HCT116 (cell line): ENCODE measurements at regions not wholly inside any gene's neighbourhood (a gene's known extent, or its start where the extent isn't known, plus 50 kb on each side); places are given as distances from the start of the nearest gene placed in this dataset.

Experiments
- ATAC-seq: fragments of 200-7000 bp; cut with Tn5 transposase; 2 replicates; pipeline ENCODE4 v1.9.1; 2020; ENCODE audit warnings: mild to moderate bottlenecking, moderate library complexity
- BruUV-seq: library from RNA; stranded (reverse); fragments of 400-500 nt; replicated peaks from 2 replicates; lab custom pipeline; 2021; lab: Mats Ljungman, UMichigan
- CTCF ChIA-PET: fragments of 300-600 bp; sonication (Branson Sonifier 250); formaldehyde crosslinking; loops from one replicate; lab custom pipeline; 2021; ENCODE audit warnings: antibody characterized with exemption; lab: Charles Lee
- POLR2A ChIA-PET: fragments of 300-600, 350-600 bp; sonication (Branson Sonifier 250); formaldehyde crosslinking; loops from one replicate; lab custom pipeline; 2021; ENCODE audit warnings: antibody characterized with exemption; lab: Charles Lee
- RAD21 ChIA-PET, 2 experiments: fragments of 300-600 bp; sonication (Branson Sonifier 250); formaldehyde crosslinking; loops; one replicate each; lab custom pipeline; 2023; ENCODE audit warnings: low total read pairs in 2 of 2; ENCODE audit not compliant: uncharacterized antibody in 2 of 2, unreplicated experiment in 2 of 2, low non-redundant PET in 1 of 2; lab: Charles Lee
- DNase-seq: peaks from one replicate; pipeline ENCODE4 v3.0.0-alpha.2; 2010; ENCODE audit warnings: low read depth, low spot score
- H2AFZ ChIP-seq: fragments of 200-600 bp; shearing (Covaris generic), sonication (generic); 2 replicates; pipeline ENCODE4 v1.6.1; 2017; ENCODE audit warnings: low read depth, mixed run types, mixed read lengths, antibody characterized with exemption, low read length; ENCODE audit not compliant: poor library complexity, severe bottlenecking
- H3K27ac ChIP-seq: 2 replicates; pipeline ENCODE4 v1.5.1; 2012; ENCODE audit warnings: low read depth, low read length
- H3K27me3 ChIP-seq: fragments of 200-600 bp; sonication (generic); 2 replicates; pipeline ENCODE4 v1.6.1; 2016; ENCODE audit warnings: mixed run types, low read length, mixed read lengths; ENCODE audit not compliant: insufficient read depth
- H3K36me3 ChIP-seq, 2 experiments: fragments of 200-500 bp in 1 of 2; fragments of 200-600 bp in 1 of 2; sonication (Bioruptor generic) in 1 of 2; sonication (generic) in 1 of 2; 2 replicates each; pipeline versions ENCODE4 v1.5.1 to v1.6.1; 2014 to 2016; ENCODE audit warnings: low read length in 2 of 2, inconsistent platforms in 1 of 2, mixed read lengths in 1 of 2, mixed run types in 1 of 2; ENCODE audit not compliant: insufficient read depth in 2 of 2, control insufficient read depth in 1 of 2
- H3K4me1 ChIP-seq, 2 experiments: fragments of 200-600 bp in 1 of 2; sonication (generic) in 1 of 2; 2 replicates each; pipeline versions ENCODE4 v1.5.1 to v1.6.1; 2012 to 2017; ENCODE audit warnings: low read length in 2 of 2, inconsistent platforms in 1 of 2, mild to moderate bottlenecking in 1 of 2, mixed read lengths in 1 of 2, mixed run types in 1 of 2, moderate library complexity in 1 of 2; ENCODE audit not compliant: insufficient read depth in 2 of 2, control insufficient read depth in 1 of 2
- H3K4me2 ChIP-seq: fragments of 200-600 bp; sonication (generic); 2 replicates; pipeline ENCODE4 v1.6.1; 2017; ENCODE audit warnings: mixed run types, low read length, mixed read lengths
- H3K4me3 ChIP-seq, 2 experiments: fragments of 200-600 bp in 1 of 2; sonication (generic) in 1 of 2; replicated peaks in 1 of 2; 2 replicates each; pipeline ENCODE4 v1.5.1; 2011 to 2016; ENCODE audit warnings: low read length in 2 of 2, control low read depth in 1 of 2, low read depth in 1 of 2, mild to moderate bottlenecking in 1 of 2, mixed read lengths in 1 of 2, mixed run types in 1 of 2
- H3K79me2 ChIP-seq: fragments of 200-600 bp; sonication (generic); 2 replicates; pipeline ENCODE4 v1.6.1; 2017; ENCODE audit warnings: mild to moderate bottlenecking, mixed run types, low read length, moderate library complexity, mixed read lengths; ENCODE audit not compliant: insufficient read depth
- H3K9ac ChIP-seq: fragments of 200-600 bp; sonication (generic); 2 replicates; pipeline ENCODE4 v1.6.1; 2016; ENCODE audit warnings: low read length, mixed read lengths
- H3K9me2 ChIP-seq: fragments of 200-600 bp; sonication (generic), shearing (Covaris generic); 2 replicates; pipeline ENCODE4 v1.6.1; 2017; ENCODE audit warnings: mixed run types, mild to moderate bottlenecking, moderate library complexity; ENCODE audit not compliant: insufficient read depth
- H3K9me3 ChIP-seq, 2 experiments: fragments of 200-500 bp in 1 of 2; fragments of 200-600 bp in 1 of 2; sonication (Bioruptor generic) in 1 of 2; sonication (generic) in 1 of 2; 2 replicates each; pipeline ENCODE4 v1.6.1; 2014 to 2017; ENCODE audit warnings: low read length in 2 of 2, mixed read lengths in 2 of 2, inconsistent platforms in 1 of 2, low read depth in 1 of 2, mild to moderate bottlenecking in 1 of 2, mixed run types in 1 of 2, moderate library complexity in 1 of 2; ENCODE audit not compliant: control insufficient read depth in 1 of 2, insufficient read depth in 1 of 2
- H4K20me1 ChIP-seq: fragments of 200-600 bp; sonication (generic), shearing (Covaris generic); 2 replicates; pipeline ENCODE4 v1.6.1; 2017; ENCODE audit warnings: mixed run types, mild to moderate bottlenecking, moderate library complexity; ENCODE audit not compliant: insufficient read depth
- CEBPB ChIP-seq: IDR thresholded peaks from 2 replicates; pipeline ENCODE4 v1.6.1; 2012; ENCODE audit warnings: low read depth
- CTCF ChIP-seq, 3 experiments: fragments of 200-600 bp in 1 of 3; sonication (generic) in 1 of 3; IDR thresholded peaks in 2 of 3; conservative IDR thresholded peaks in 1 of 3; 2 replicates each; pipeline ENCODE4 v1.5.1; 2012 to 2017; ENCODE audit warnings: low read depth in 2 of 3, low read length in 2 of 3, antibody characterized with exemption in 1 of 3, borderline replicate concordance in 1 of 3, control low read depth in 1 of 3, mild to moderate bottlenecking in 1 of 3, mixed read lengths in 1 of 3, mixed run types in 1 of 3, moderate library complexity in 1 of 3; ENCODE audit not compliant: insufficient read depth in 1 of 3
- EGR1 ChIP-seq: IDR thresholded peaks from 2 replicates; pipeline ENCODE4 v1.6.1; 2012; ENCODE audit warnings: low read depth
- EZH2 ChIP-seq: fragments of 200-600 bp; sonication (generic); IDR thresholded peaks from 2 replicates; pipeline ENCODE4 v1.6.1; 2017; ENCODE audit warnings: antibody characterized with exemption, mixed run types
- EZH2phosphoT487 ChIP-seq: fragments of 200-600 bp; IDR thresholded peaks from 2 replicates; pipeline ENCODE4 v1.6.1; 2018; ENCODE audit warnings: antibody characterized with exemption, borderline replicate concordance
- FOSL1 ChIP-seq: IDR thresholded peaks from 2 replicates; pipeline ENCODE4 v1.6.1; 2012; ENCODE audit warnings: low read depth
- RAD21 ChIP-seq: IDR thresholded peaks from 2 replicates; pipeline ENCODE4 v1.6.1; 2012; ENCODE audit warnings: low read depth, mild to moderate bottlenecking
- REST ChIP-seq: IDR thresholded peaks from 2 replicates; pipeline ENCODE4 v1.6.1; 2012; ENCODE audit warnings: low read depth
- SP1 ChIP-seq: IDR thresholded peaks from 2 replicates; pipeline ENCODE4 v1.6.1; 2012; ENCODE audit warnings: low read depth
- SRF ChIP-seq: IDR thresholded peaks from 2 replicates; pipeline ENCODE4 v1.6.1; 2012; ENCODE audit warnings: low read depth
- TCF7L2 ChIP-seq: IDR thresholded peaks from 2 replicates; pipeline ENCODE4 v1.7.0; 2011; ENCODE audit warnings: borderline replicate concordance, inconsistent platforms; ENCODE audit not compliant: insufficient read depth, insufficient read length; ENCODE audit errors: extremely low read depth
- intact Hi-C: fragments of 100-400 bp; cut with micrococcal nuclease; formaldehyde crosslinking; loops from 2 replicates; pipeline ENCODE4 v1.10.0; 2022
- TF ChIP-seq, protein P1 (sequence below): IDR thresholded peaks from 2 replicates; pipeline ENCODE4 v1.6.1; 2011; ENCODE audit warnings: mild to moderate bottlenecking, low read length, moderate library complexity; ENCODE audit not compliant: insufficient replicate concordance; ENCODE audit errors: extremely low read depth
- TF ChIP-seq, protein P2 (sequence below): IDR thresholded peaks from 2 replicates; pipeline ENCODE4 v1.6.1; 2012

GRCh38 chr4:128376958-128377357 is 89.3 kb upstream of the PGRMC2 start:
- H3K36me3 ChIP-seq = no peaks in the 10 kb centered on the region
- H4K20me1 ChIP-seq = no peaks in the 10 kb centered on the region
- ATAC-seq (no peak), DNase-seq (no peak)
- ChIA-PET CTCF (no interaction called here), POLR2A (no interaction called here), RAD21 (no interaction called here)
- no peaks in the 10 kb centered on the region for H3K4me1 ChIP-seq
- no peak overlapping the region for H2AFZ ChIP-seq
- no TSS peak for BruUV-seq
- H3K9me2 ChIP-seq = 0 out of 2 replicates have a peak, but pooled peaks cover 3% of the 10 kb centered on the region
- H3K27me3 ChIP-seq = peaks cover 12% of the 10 kb centered on the region; the same call in 1 of the 2 replicates
- no peak overlapping the region for H3K4me2 ChIP-seq
- TF ChIP-seq SRF (no peak), CTCF (IDR thresholded peaks at IDR 0.05 in 2 of 3, conservative IDR thresholded peaks at IDR 0.05 in 1 of 3; ENCODE audit: borderline replicate concordance in 1 of 3, insufficient read depth in 1 of 3, low read depth in 2 of 3, low read length in 2 of 3) (no peak), SP1 (no peak), FOSL1 (no peak), EZH2 (no peak)
- no peaks in the 10 kb centered on the region for H3K79me2 ChIP-seq
- intact Hi-C loops = no loop called here
- no peak overlapping the region for H3K27ac ChIP-seq
- H3K9me3 ChIP-seq = no peaks in the 10 kb centered on the region
- no peak overlapping the region for H3K9ac ChIP-seq
- H3K4me3 ChIP-seq = no peak overlapping the region

DNA sequence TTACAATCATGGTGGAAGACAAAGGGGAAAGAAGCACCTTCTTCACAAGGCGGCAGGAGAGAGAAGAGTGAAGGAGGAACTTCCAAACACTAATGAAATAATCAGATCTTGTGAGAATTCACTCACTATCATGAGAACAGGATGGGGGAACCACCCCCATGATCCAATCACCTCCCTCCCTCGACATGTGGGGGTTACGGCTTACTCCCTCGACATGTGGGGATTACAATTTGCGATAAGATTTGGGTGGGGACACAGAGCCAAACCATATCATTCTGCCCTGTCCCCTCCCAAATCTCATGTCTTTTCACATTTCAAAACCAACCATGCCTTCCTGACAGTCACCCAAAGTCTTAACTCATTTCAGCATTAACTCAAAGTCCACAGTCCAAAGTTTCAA is 88.7 kb upstream of the PGRMC2 start:
- CTCF ChIA-PET = no interaction called here
- no peak for DNase-seq
- intact Hi-C loops = no loop called here
- TF ChIP-seq, protein P1, sequence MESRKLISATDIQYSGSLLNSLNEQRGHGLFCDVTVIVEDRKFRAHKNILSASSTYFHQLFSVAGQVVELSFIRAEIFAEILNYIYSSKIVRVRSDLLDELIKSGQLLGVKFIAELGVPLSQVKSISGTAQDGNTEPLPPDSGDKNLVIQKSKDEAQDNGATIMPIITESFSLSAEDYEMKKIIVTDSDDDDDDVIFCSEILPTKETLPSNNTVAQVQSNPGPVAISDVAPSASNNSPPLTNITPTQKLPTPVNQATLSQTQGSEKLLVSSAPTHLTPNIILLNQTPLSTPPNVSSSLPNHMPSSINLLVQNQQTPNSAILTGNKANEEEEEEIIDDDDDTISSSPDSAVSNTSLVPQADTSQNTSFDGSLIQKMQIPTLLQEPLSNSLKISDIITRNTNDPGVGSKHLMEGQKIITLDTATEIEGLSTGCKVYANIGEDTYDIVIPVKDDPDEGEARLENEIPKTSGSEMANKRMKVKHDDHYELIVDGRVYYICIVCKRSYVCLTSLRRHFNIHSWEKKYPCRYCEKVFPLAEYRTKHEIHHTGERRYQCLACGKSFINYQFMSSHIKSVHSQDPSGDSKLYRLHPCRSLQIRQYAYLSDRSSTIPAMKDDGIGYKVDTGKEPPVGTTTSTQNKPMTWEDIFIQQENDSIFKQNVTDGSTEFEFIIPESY = no peak
- TF ChIP-seq CEBPB (no peak), EGR1 (no peak), REST (no peak), SRF (no peak), EZH2phosphoT487 (no peak), SP1 (no peak), RAD21 (no peak), TCF7L2 (no peak)
- TF ChIP-seq, protein P2, sequence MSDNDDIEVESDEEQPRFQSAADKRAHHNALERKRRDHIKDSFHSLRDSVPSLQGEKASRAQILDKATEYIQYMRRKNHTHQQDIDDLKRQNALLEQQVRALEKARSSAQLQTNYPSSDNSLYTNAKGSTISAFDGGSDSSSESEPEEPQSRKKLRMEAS = no peak

More for the DNA sequence above, 88.7 kb upstream of the PGRMC2 start:
- ChIA-PET RAD21 (no interaction called here), POLR2A (no interaction called here)
- Histone ChIP-seq H2AFZ (no peak overlapping the region), H3K27me3 (peaks cover 8% of the 10 kb centered on the region; the same call in 1 of the 2 replicates), H3K36me3 (no peaks in the 10 kb centered on the region), H3K9me3 (no peaks in the 10 kb centered on the region), H3K27ac (no peak overlapping the region), H3K9ac (no peak overlapping the region), H4K20me1 (no peaks in the 10 kb centered on the region), H3K4me1 (no peaks in the 10 kb centered on the region), H3K4me2 (no peak overlapping the region), H3K9me2 (0 out of 2 replicates have a peak, but pooled peaks cover 3% of the 10 kb centered on the region), H3K79me2 (no peaks in the 10 kb centered on the region), H3K4me3 (no peak overlapping the region)
- no TSS peak for BruUV-seq
- ATAC-seq = no peak
